T1000 (cell line): ENCODE measurements at regions not wholly inside any gene's neighbourhood (a gene's known extent, or its start where the extent isn't known, plus 50 kb on each side); places are given as distances from the start of the nearest gene placed in this dataset.
"Not testable (repeated sequence)": the region's sequence is repeated elsewhere in the genome, so short reads cannot be mapped to it uniquely, and the experiment has no call there.

Experiments used
- DNase-seq: peaks from one replicate; lab custom pipeline; 2025; ENCODE audit warnings: mixed read lengths; lab: John Stamatoyannopoulos, UW

DNA sequence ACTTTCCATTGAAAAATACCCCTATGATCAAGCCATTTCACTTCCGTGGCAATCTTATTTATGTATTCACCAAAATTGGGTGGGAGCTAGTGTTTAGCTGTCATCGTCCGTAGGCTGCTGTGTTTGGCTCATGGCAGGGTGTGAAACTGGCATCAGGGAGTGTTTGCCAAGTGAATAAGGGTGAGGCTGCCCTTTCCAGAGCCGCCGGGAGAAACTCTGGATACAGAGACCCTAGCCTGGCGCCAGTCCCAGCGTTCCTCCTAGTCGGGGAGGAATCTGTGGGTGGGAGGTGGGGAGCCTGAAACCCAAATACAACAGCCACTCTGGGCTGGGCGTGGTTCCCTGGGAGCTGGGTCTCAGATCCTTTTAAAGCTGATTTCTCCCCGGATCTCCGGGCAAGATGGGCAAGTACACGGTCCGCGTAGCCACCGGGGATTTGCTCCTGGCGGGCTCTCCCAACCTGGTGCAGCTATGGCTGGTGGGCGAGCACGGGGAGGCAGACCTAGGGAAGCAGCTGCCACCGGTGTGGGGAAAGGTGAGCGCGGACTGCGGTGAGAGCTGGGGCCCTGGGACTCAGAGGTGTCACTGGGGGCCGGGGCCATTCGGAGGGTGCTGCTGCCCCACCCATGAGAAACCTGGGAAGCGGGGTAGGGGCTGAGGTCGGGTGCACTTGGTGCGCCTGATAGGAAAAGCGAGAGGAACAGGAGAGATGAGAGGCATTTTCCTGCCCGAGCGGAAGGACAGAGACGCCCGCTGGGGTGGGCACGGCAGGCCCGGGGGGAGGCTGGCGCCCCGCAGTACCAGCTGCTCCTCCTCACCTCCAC, 62.1 kb upstream of the TEKT1 start:
- no peak for DNase-seq

DNA sequence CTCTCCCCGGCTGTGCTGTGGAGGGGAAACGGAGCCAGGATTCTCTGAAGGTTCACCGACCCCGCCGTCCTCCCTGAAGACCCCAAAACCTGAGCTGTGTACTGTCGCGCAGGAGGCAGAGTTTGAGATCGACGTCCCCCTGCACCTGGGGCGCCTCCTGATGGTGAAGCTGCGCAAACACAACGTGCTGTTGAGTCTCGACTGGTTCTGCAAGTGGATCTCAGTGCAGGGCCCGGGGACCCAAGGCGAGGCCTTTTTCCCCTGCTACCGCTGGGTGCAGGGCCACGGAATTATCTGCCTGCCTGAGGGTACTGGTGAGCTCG, 62.6 kb upstream of the TEKT1 start:
- no peak for DNase-seq

DNA sequence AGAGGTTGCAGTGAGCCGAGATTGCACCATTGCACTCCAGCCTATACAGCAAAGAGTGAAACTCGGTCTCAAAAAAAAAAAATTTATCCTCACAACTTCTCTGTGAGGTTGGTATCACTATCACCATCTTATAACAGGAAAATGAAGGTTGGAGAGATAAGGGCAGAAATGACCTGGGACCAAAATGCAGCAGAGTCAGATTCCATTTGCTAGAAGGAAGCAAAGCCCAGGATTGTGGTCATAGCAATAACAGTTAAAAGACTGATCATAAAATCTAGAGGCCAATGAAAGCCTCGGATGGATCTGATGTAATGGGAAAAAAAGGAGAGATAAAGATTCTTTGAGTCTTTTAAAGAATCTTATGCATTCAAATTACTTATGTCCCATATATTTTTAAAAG, 69.6 kb upstream of the TEKT1 start:
- DNase-seq, result no peak

DNA sequence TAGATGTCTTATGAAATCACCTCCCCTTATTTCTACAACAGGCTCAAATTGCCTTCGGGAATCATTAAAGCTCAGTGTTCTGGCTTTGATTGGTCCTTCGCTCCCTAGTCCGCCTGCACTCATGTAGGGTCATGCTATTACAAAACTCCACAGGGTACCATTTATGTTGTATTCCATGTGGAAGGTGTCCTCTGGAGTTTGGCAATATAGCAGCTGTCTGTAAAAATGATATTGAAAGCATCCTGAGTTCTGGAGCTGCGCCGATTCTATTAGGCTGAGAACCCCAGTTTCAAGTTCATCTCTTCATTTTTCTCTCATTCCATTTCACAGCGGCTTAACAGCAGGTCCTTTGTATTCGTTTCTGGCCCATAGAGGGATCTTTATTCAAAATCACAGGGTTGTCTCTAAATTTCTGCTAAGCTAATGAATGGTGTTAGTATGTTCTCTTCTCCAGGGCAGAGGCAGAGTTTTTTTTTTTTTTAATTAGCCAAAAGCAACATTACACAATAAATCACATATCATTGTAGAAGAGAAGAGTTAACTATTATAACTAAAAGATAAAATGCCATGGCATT, 71.9 kb upstream of the TEKT1 start:
- DNase-seq, result no peak

DNA sequence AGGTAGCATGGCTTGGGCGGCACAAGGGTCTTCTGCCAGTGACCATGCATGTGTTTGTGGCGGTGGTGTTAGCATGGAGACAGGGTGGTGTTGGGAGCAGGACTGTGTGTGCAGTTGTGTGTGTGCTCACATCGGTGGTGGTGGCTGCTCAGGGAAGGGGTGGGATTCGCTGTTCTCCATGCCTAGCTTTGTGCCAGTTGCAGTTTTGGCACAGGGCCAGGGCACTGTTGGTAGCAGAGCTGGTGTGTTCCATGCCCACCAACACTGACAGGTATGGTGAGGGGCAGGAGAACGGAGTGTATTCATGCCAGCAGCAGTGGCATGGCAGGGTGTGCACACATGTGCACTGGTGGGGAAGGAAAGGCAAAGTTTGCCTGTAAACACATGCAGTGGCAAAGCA, 77.3 kb upstream of the TEKT1 start:
- no peak for DNase-seq

DNA sequence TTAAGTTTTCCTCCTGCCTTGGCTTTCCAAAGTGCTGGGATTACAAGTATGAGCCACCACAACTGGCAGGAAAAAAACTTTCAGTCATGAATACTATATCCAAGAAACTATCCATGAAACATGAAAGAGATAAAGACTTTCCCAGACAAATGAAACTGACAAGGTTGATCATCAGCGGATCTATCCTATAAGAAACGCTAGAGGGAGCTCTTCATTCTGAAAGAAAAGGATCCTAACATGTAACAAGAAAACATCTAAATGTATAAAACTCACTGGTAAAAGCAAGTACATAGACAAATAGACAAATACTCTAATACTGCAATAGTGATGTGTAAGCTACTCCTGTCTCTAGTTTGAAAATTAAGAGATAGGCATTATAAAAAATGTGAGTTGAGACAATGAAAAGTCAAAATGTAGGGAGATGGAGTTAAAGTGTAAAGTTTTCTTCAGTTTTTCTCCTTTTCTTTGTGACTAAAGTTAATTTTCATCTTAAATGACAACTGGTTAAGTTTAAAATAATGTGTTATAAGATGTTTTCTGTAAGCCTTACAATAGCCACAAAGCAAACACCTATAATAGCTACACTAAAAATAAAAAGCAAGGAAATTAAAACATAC, 79.6 kb upstream of the TEKT1 start:
- no peak for DNase-seq

DNA sequence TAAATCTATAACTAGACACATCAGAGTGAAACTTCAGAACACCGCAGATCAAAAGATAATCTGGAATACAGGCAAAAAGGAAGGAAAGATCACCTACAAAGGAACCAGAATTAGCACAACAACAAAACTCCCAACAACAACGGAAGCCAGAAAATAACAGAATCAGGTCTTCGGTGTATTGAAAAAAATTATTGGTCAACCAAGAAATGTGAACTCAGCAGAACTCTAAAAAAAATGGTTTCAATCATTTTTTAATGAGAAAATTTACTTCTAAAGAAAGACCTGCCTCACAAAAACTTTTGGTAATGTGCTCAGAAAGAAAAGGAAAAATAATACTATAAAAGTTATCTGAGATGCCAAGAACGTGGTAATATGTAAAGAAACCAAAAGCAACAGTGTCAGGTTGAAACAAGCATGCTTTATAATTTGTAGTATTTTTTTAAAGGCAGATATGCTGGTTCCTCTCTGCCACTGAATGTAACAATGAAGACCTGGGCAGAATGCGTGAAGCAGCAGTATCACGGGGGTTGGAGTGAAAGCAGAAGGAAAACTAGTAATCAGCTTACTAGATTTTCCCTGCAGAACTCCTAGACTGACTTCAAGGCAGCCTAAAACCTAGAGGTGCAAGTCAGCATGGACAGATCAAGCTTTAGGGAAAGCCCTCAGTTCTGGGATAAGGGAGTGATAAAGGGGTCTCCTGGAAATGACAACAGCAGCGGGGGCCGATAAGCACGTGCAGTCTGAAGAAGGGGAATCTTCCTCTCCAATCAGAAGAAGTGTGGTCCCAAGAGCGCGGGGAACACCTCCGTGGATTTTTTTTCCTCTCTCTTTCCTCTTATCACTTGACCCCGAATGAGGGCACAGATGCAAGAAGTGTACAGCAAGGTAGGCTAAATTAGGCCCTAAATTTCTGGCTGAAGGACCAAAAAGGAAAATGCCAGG, 80.9 kb upstream of the TEKT1 start:
- no peak for DNase-seq

DNA sequence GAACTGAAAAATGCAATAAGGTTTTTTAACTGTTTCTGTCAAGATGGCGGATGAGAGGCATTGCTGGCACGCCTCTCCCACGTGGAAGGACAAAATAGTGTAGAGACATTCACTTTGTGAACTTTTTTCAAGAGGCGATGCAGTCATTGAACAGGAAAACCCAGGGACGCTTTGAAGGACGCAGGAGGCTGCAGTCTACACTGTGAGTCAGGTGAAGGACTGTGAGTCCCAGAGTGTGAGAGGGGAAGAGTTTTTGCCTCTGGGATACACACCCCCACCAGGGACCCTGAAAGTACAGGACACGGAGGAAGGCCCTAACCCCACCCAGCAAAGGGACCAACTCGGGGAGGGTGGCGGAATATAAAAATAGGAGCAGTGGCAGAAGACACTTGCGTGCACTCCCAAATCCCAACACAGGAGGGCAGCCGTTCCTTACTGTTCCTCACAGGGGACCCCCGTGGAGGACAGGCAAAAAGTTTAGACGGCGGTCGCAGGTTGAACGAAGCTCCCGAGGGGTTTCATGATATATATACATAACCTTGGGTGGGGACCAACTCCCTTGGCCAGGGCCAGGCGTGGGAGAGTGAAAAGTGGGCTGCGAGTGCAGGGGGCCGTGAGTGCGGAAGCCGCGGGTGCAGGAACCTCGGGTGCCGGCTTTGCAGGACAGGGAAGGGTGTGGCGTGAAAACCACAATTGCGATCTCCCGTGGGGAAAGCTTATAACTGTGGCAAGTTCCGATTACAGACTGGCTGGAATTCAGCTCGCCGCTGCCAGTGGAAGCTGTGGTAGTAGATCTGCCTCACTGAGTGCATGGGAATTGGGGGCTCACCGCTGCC, 82.0 kb upstream of the ALOX12 start:
- peak; percentile 39 for DNase-seq

DNA sequence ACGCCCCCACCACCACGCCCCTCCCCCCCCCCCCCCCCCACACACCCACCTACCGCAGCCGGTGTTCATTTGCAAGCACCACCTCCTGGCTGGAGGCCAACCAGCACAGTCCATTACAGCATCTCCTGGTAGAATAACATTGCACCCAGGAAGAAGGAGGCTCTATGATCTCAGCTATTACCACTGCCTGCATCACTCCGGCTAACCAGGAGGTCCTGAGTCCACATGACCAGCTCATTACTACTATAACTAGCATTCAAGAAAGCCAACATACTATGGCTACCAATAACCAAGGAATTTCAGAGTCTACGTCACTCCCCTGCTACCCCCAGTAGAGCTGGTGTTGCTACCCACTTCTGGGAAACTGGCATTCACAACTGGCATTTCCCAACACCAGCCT, 81.1 kb upstream of the ALOX12 start:
- no peak for DNase-seq

DNA sequence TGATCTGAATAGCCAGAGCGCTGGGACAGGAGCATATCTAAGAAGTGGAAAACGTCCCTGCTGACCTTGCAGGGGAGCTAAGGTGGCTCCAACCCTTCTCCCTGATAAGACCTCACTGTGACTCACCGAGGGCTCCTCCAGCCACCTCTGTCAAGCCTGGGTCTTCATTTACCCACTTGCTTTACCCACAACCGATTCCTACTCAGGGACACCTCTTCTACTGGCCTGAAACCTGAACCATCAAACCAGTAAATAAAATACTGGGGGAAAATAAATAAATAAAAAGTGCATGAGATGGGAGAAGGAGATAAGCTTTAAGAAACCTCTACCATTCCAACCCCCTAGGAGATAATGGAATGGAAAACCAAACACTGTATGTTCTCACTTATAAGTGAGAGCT, 80.2 kb upstream of the ALOX12 start:
- no peak for DNase-seq

DNA sequence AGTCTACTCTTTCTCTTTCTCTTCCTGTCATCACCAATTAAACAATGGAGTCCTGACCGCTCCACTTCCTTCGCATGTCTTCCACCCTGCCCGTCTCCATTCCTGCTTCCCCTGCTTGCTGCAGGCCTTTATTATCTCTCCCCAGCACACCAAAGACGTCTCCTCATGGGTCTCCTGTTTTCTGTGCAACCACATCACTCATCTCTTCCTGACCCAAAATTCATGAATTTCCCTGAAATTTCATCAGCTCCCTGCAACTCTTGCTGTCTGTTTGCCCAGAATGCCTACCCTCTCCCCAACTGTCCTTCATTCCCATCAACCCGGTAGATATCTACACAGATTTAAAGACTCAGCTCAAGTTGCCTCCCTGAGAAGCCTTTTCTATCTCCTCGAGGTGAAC, 76.7 kb upstream of the ALOX12 start:
- DNase-seq, result no peak

DNA sequence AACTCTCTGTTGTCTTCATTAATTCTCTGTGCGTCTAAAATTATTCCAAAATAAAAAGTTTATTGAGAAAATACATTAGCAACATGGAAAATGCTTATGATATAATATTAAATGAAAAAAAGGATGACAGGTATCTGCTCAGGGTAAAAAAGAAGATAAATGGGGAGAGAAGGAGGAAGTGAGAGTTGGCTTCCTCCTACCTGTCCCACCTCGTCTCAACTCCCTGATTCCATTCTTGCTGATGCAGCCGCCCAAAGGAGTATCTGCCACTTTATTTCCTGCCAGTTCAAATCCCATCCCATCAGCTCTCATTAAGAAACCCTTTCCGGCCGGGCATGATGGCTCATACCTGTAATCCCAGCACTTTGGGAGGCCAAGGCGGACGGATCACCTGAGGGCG, 72.5 kb upstream of the ALOX12 start:
- no peak for DNase-seq

DNA sequence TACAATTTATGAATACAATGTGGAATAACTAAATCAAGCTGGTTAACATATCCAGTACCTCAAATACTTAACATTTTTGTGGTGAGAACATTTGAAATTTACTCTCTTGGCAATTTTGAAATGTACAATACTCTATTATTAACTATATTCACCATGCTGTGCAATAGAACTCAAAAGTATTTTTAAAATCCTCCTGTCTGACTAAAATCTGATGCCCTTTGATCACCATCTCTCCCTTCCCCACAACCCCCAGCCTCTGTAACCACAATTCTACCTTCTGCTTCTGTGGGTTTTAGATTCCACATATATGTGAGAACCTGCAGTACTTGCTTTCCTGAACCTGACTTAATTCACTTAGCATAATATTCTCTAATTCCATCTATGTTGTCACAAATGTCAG, 71.6 kb upstream of the ALOX12 start:
- DNase-seq, result no peak

DNA sequence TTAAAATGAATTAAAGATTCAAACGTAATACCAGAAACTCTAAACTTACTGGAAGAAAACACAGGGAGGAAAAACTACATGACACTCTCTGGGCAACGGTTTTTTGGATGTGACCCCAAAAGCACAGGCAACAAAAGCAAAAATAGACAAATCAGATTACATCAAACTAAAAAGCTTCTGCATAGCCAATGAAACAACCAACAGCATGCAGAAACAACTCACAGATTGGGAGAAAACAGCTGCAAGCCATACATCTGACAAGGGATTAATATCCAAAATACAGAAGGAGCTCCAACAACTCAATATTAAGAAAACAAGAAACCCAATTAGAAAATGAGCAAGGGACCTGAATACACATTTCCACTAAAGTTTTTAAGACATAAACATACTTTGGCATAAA, 69.2 kb upstream of the ALOX12 start:
- no peak for DNase-seq

DNA sequence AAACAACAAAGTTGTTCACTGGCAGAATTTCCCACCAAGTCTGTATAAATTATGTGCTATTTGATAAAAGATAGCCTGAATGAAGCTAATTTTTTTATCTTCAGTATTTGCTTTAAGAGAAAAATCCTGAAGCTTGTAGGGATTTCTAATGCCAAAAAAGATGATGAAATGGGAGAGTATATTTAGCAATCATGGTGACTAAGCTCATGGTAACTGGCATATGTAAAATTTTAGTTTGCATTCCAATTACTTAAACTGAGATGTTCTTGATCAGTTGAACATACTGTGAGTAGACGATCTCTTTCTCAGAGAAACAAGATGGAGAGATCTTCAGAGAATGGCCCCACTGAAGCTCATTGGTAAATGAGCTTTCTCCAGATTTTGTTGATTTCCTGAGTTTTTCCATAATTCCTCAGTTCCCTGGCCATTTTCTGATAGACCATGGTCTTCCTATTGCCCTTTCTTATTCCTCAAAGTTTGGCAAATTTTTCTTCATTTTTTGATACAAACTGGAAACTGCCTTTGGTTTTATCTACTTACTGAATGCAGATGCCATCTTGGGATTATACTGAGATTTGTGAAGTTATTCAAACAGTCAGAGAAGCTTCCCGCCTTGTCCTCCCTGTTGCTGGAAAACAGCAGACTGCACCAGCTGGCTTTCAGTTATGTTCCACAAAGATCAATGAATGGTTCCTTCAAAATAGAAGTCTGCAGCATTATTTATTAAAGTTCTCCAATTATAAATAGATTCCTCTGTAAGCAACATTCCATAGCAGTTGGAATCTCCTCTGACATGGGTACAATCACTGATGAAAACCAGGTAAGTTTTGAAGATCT, 68.3 kb upstream of the ALOX12 start:
- DNase-seq, result no peak

DNA sequence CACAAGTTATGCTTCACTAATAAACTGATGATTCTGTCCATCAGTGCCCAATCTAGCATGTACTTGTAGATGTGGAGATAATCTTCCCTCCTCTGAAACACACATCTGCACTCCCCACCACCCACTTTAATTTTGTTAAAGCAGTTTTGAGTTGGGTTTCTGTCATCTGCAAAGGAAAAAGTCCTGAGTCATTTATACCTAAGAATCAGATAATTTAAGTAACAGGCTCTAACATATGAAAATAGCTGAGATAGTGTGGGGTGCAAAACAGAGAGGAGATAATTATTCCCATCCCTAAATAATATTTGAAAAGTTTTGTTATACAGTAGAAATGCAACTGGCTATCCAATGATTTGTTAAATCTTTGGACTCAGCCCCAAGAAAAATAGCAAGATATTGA, 67.7 kb upstream of the ALOX12 start:
- DNase-seq, result no peak

DNA sequence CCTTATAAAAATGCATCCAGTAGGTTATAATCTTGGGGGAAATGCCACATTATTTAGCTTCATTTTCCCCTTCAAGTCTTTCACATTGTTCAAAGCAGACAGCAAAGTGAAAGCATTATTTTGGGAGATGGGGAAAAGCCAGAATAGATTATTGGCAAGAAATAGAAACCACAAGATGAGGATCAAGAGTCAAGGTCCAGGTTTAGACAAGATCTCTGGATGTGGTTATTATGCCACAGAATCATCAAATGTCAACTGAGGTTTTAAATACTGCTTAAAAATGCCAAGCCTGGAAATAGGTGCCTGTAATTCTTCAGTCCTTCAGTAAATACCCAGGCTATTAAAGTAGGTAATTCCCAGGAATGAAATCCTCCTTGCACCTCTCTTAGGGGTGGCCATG, 65.1 kb upstream of the ALOX12 start:
- DNase-seq, result no peak

DNA sequence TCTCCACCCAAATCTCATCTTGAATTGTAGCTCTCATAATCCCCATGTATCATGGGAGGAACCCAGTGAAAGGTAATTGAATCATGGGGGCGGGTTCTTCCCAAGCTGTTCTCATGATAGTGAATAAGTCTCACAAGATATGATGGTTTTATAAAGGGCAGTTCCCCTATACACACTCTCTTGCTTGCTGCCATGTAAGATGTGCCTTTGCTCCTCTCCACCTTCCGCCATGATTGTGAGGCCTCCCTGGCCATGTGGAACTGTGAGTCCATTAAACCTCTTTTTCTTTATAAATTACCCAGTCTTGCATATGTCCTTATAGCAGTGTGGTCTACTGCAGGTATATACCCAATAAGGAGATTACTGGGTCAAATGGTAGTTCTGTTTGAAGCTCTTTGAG, 61.3 kb upstream of the ALOX12 start:
- DNase-seq, result not testable (repeated sequence)

DNA sequence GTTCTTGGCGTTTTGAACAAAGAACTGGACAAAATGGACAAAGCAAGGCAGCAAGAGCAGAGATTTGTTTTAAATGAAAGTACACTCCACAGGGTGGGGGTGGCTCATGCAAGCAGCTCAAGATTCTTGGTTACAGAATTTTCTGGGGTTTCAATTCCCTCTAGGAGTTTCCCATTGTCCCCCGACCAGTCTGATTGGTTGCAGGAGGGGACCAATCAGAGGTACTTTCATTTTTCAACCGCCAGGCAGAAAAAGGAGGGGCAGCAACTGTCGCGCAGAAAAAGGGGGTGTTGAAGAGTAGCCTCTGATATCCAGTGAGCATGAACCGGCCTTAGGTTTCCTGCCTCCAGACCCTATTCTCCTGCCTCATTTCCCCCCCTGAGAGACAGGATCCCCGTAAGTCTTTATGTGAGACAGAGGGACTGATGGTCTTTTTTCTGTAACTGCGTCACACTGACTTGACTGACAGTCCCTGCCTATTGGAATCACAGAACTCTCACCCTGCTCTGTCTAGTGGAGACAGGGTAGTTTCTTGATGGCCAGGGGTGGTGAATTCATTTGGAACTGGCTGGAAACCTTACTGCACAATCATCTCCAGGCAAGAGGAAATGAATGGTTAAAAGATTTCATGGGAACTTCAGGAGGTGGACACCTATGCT, 59.4 kb upstream of the ALOX12 start:
- no peak for DNase-seq

DNA sequence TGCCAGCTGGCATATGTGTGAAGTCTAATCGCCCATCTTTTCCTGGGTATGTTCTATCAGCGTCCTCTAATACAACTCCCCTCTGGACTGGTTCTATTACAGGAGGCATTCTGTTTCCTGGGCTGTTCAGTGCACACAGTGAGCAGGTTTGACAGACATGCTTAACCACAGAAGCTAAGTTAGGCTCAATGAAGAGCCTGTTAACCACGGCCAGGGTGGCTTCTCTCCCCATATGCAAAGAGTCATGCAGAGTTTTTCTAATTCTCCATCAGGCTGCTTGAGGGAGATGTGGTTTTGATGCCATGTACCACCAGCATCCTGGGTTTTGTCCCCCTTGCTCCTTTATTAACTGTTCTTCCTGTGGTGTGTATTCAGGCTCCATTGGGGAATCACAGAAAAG, 57.2 kb upstream of the ALOX12 start:
- no peak for DNase-seq
